LNCaP clone FGC (cell line): ENCODE measurements at regions not wholly inside any gene's neighbourhood (a gene's known extent, or its start where the extent isn't known, plus 50 kb on each side); places are given as distances from the start of the nearest gene placed in this dataset.

Experiments
- DNase-seq: peaks from one replicate; pipeline ENCODE4 v3.0.0-alpha.2; 2011; ENCODE audit warnings: low read depth
- H3K4me3 ChIP-seq: 2 replicates; pipeline ENCODE4 v1.5.1; 2011; ENCODE audit warnings: mild to moderate bottlenecking, low read depth, low read length, control low read depth
- TF ChIP-seq, protein P1 (sequence below): IDR thresholded peaks from 2 replicates; pipeline ENCODE4 v1.5.1; 2012; ENCODE audit warnings: mild to moderate bottlenecking; ENCODE audit not compliant: control insufficient read depth, insufficient read depth; ENCODE audit errors: extremely low read depth

DNA sequence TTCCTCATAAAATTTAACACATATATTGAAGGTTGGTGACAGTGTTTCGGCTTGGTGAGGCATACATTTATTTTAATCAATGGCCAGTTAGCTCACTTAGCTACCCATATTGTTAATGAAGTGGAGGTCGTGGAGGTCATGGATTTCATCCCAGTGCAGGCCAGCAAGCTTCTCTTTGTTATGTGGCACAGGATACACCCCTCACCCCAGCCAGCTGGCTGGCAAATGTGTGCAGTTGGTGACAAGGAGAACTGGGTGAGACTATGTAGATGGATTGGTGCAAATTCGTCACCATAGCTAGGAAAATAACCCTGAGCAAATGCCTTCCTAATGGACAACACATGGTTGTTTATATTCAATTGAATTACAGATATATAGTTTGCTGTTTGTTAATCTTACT lies 50.5 kb upstream of the FOXP2 start:
- TF ChIP-seq, protein P1, sequence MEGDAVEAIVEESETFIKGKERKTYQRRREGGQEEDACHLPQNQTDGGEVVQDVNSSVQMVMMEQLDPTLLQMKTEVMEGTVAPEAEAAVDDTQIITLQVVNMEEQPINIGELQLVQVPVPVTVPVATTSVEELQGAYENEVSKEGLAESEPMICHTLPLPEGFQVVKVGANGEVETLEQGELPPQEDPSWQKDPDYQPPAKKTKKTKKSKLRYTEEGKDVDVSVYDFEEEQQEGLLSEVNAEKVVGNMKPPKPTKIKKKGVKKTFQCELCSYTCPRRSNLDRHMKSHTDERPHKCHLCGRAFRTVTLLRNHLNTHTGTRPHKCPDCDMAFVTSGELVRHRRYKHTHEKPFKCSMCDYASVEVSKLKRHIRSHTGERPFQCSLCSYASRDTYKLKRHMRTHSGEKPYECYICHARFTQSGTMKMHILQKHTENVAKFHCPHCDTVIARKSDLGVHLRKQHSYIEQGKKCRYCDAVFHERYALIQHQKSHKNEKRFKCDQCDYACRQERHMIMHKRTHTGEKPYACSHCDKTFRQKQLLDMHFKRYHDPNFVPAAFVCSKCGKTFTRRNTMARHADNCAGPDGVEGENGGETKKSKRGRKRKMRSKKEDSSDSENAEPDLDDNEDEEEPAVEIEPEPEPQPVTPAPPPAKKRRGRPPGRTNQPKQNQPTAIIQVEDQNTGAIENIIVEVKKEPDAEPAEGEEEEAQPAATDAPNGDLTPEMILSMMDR, result no peak
- no peak for DNase-seq
- no peak overlapping the region for H3K4me3 ChIP-seq

- no peak for DNase-seq
- no peak overlapping the region for H3K4me3 ChIP-seq
- TF ChIP-seq, protein P1, result no peak
These were observed 51.3 kb upstream of the FOXP2 start for GRCh38 chr7:114363292-114363691.

- no peak for DNase-seq
- no peak overlapping the region for H3K4me3 ChIP-seq
- TF ChIP-seq, protein P1, result no peak
These were observed 55.7 kb upstream of the FOXP2 start for GRCh38 chr7:114358911-114359310.

- TF ChIP-seq, protein P1, result no peak
These were observed 58.5 kb upstream of the FOXP2 start for GRCh38 chr7:114356133-114356532.

DNA sequence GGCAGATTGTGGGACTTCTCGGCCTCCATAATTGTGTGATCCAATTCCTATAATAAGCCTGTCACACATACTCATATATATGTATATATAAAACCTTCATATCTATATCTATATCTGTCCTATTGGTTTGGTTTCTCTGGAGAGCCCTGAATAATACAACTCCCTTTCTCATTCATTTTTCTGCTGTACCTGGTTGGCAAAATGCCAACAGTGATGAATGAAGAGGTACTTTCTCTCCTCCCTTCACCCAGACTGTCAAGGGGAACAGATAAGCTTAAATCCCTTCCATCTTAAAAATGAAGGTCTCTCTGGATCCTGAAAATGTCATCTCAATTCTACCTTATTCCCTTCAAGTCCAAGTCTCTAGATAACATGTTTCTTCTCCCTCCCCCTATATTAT lies 60.3 kb upstream of the FOXP2 start:
- H3K4me3 ChIP-seq, result no peak overlapping the region
- DNase-seq, result no peak
- TF ChIP-seq, protein P1, result no peak

More at GRCh38 chr7:114356133-114356532, 58.5 kb upstream of the FOXP2 start:
- no peak for DNase-seq
- no peak overlapping the region for H3K4me3 ChIP-seq

DNA sequence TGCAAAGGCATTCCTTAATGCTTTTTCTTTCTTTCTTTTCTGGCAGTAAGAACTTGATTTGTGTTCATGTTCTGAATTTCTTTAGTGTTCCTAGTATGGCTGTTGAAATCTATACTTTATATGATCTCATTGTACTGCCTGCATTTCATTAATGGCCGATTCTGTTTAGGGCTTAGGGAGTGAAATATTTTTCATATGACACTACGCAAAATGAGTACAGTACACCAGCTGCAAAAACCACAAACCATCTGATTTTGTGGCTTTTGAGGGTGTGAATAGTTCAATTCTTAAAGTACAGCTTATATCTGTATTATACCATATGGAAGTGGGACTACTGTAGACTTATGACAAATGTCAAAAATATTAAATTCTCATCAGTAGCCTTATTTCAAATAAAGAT lies 69.1 kb upstream of the FOXP2 start:
- DNase-seq, result no peak
- TF ChIP-seq, protein P1, result no peak
- no peak overlapping the region for H3K4me3 ChIP-seq

DNA sequence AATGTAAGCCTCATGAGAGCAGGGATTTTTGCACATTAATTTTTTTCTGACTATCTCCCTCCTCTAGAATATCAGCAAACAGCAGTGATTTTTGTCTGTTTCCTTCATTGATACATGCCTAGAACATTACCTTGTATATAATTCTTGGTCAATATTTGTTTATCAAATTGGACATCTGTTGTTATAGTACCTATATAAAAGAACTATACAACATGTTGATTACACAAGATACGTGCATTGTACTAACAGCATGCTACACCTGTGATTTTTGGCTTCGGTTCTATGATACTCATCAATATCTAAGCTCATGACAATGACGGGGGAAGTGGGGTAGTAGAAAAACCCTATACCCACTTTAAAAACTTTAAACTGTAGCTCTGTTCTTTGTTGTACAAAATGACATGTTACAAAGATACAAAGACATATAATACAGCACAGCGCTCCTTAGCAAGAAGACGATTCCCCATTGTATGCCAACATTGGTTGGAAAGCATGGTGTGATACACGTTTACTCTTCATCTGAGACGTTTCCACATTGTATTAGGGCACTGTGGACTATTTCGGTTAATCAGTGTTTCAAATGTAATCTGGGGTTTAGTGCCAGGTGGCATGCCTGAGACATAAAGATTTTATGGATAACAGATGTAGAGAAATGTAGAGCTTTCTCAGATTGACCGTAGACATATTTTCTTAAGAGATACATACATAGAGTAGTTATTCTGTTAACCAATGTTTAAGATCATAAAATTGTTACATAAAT lies 70.5 kb upstream of the FOXP2 start:
- TF ChIP-seq, protein P1, result no peak
- H3K4me3 ChIP-seq, result no peak overlapping the region
- no peak for DNase-seq
